ENCODE measurements at regions not wholly inside any gene's neighbourhood (a gene's known extent, or its start where the extent isn't known, plus 50 kb on each side); places are given as distances from the start of the nearest gene placed in this dataset.

- TF ChIP-seq CSDC2 (CRISPR knock-in tag; IDR thresholded peaks at IDR 0.05) = no peak
- TF ChIP-seq ISL1 (CRISPR knock-in tag; IDR thresholded peaks at IDR 0.05) = no peak
- no peak for TF ChIP-seq ZNF70 (CRISPR knock-in tag; IDR thresholded peaks at IDR 0.05)
- TF ChIP-seq SNAI2 (CRISPR knock-in tag; IDR thresholded peaks at IDR 0.05) = no peak
- TF ChIP-seq ZC3H10 (CRISPR knock-in tag; IDR thresholded peaks at IDR 0.05) = no peak
- TF ChIP-seq RARB (CRISPR knock-in tag; IDR thresholded peaks at IDR 0.05) = no peak
- TF ChIP-seq TSHZ2 (CRISPR knock-in tag; IDR thresholded peaks at IDR 0.05) = no peak
- TF ChIP-seq PPARA (CRISPR knock-in tag; IDR thresholded peaks at IDR 0.05; ENCODE audit: borderline replicate concordance) = no peak
- no peak for TF ChIP-seq OSR1 (CRISPR knock-in tag; IDR thresholded peaks at IDR 0.05)
- ATAC-seq = no peak
Measured at GRCh38 chr13:67330149-67330548, 100.0 kb upstream of the PCDH9 start.

GRCh38 chr13:67328895-67329294 is 98.8 kb upstream of the PCDH9 start:
- TF ChIP-seq ZNF70 (CRISPR knock-in tag; IDR thresholded peaks at IDR 0.05) (no peak), ZC3H10 (CRISPR knock-in tag; IDR thresholded peaks at IDR 0.05) (no peak), CSDC2 (CRISPR knock-in tag; IDR thresholded peaks at IDR 0.05) (no peak), TCF4 (CRISPR knock-in tag; IDR thresholded peaks at IDR 0.05; ENCODE audit: borderline replicate concordance) (peak; percentile 67), TOX (CRISPR knock-in tag; IDR thresholded peaks at IDR 0.05; ENCODE audit: borderline replicate concordance) (no peak)
- no peak for ATAC-seq

GRCh38 chr13:67318860-67319259 is 88.7 kb upstream of the PCDH9 start:
- no peak for ATAC-seq
- TF ChIP-seq ISL1 (CRISPR knock-in tag; IDR thresholded peaks at IDR 0.05) (no peak), ZFP3 (CRISPR knock-in tag; IDR thresholded peaks at IDR 0.05) (no peak), ZNF70 (CRISPR knock-in tag; IDR thresholded peaks at IDR 0.05) (no peak), TCF4 (CRISPR knock-in tag; IDR thresholded peaks at IDR 0.05; ENCODE audit: borderline replicate concordance) (no peak), RARB (CRISPR knock-in tag; IDR thresholded peaks at IDR 0.05) (no peak)

GRCh38 chr13:67318398-67318797 is 88.3 kb upstream of the PCDH9 start:
- no peak for TF ChIP-seq SNAI2 (CRISPR knock-in tag; IDR thresholded peaks at IDR 0.05)
- no peak for TF ChIP-seq ZFP30 (CRISPR knock-in tag; IDR thresholded peaks at IDR 0.05)
- no peak for TF ChIP-seq CREB5 (CRISPR knock-in tag; IDR thresholded peaks at IDR 0.05; ENCODE audit: low read depth)
- no peak for TF ChIP-seq TCF4 (CRISPR knock-in tag; IDR thresholded peaks at IDR 0.05; ENCODE audit: borderline replicate concordance)
- no peak for TF ChIP-seq RARB (CRISPR knock-in tag; IDR thresholded peaks at IDR 0.05)
- no peak for TF ChIP-seq ARNTL (CRISPR knock-in tag; IDR thresholded peaks at IDR 0.05; ENCODE audit: borderline replicate concordance, low read depth)
- no peak for TF ChIP-seq PPARA (CRISPR knock-in tag; IDR thresholded peaks at IDR 0.05; ENCODE audit: borderline replicate concordance)
- TF ChIP-seq BACH2 (CRISPR knock-in tag; IDR thresholded peaks at IDR 0.05; ENCODE audit: borderline replicate concordance) = no peak
- no peak for TF ChIP-seq OSR1 (CRISPR knock-in tag; IDR thresholded peaks at IDR 0.05)
- no peak for TF ChIP-seq ESRRG (CRISPR knock-in tag; IDR thresholded peaks at IDR 0.05)
- no peak for TF ChIP-seq PATZ1 (CRISPR knock-in tag; IDR thresholded peaks at IDR 0.05; ENCODE audit: borderline replicate concordance)
- no peak for TF ChIP-seq CSRNP3 (CRISPR knock-in tag; IDR thresholded peaks at IDR 0.05)
- TF ChIP-seq CSDC2 (CRISPR knock-in tag; IDR thresholded peaks at IDR 0.05) = no peak
- no peak for ATAC-seq

GRCh38 chr13:67314405-67314804 is 84.3 kb upstream of the PCDH9 start:
- no peak for ATAC-seq
- TF ChIP-seq CSDC2 (CRISPR knock-in tag; IDR thresholded peaks at IDR 0.05) (no peak), ZNF565 (CRISPR knock-in tag; conservative IDR thresholded peaks at IDR 0.05; ENCODE audit: low read depth) (no peak), ZFP30 (CRISPR knock-in tag; IDR thresholded peaks at IDR 0.05) (no peak), OSR1 (CRISPR knock-in tag; IDR thresholded peaks at IDR 0.05) (no peak), PATZ1 (CRISPR knock-in tag; IDR thresholded peaks at IDR 0.05; ENCODE audit: borderline replicate concordance) (no peak), ESRRG (CRISPR knock-in tag; IDR thresholded peaks at IDR 0.05) (no peak), TSHZ2 (CRISPR knock-in tag; IDR thresholded peaks at IDR 0.05) (no peak)
